ENCODE measurements at regions not wholly inside any gene's neighbourhood (a gene's known extent, or its start where the extent isn't known, plus 50 kb on each side); places are given as distances from the start of the nearest gene placed in this dataset.
A peak's percentile ranks its signal among the peaks of the same experiment; 100 is the strongest.

GRCh38 chr3:144235489-144235888 lies 263.9 kb downstream of the DIPK2A start:
- DNase-seq = no peak

GRCh38 chr3:144237351-144237750 lies 265.7 kb downstream of the DIPK2A start:
- DNase-seq = no peak

- no peak for DNase-seq
Measured at GRCh38 chr3:144241404-144241803, 269.8 kb downstream of the DIPK2A start.

- no peak for DNase-seq
Measured at GRCh38 chr3:144242747-144243146, 271.1 kb downstream of the DIPK2A start.

- no peak for DNase-seq
Measured at GRCh38 chr3:144244662-144245061, 273.0 kb downstream of the DIPK2A start.

- no peak for DNase-seq
Measured at GRCh38 chr3:144252896-144253295, 281.3 kb downstream of the DIPK2A start.

GRCh38 chr3:144257381-144257780 lies 285.8 kb downstream of the DIPK2A start:
- no peak for DNase-seq

- DNase-seq = no peak
Measured at GRCh38 chr3:144259267-144259666, 287.6 kb downstream of the DIPK2A start.

- DNase-seq = no peak
Measured at GRCh38 chr3:144263706-144264105, 292.1 kb downstream of the DIPK2A start.

GRCh38 chr3:144264350-144264749 lies 292.7 kb downstream of the DIPK2A start:
- no peak for DNase-seq

GRCh38 chr3:144264794-144265193 lies 293.2 kb downstream of the DIPK2A start:
- no peak for DNase-seq

GRCh38 chr3:144265542-144266100 lies 294.0 kb downstream of the DIPK2A start:
- no peak for DNase-seq

GRCh38 chr3:144270100-144270499 lies 298.5 kb downstream of the DIPK2A start:
- DNase-seq = no peak

GRCh38 chr3:144272680-144273079 lies 301.1 kb downstream of the DIPK2A start:
- peak; percentile 30 for DNase-seq

- no peak for DNase-seq
Measured at GRCh38 chr3:144273601-144274000, 302.0 kb downstream of the DIPK2A start.

GRCh38 chr3:144275005-144275404 lies 303.4 kb downstream of the DIPK2A start:
- no peak for DNase-seq

- no peak for DNase-seq
Measured at GRCh38 chr3:144282313-144282712, 310.7 kb downstream of the DIPK2A start.

GRCh38 chr3:144286235-144286910 lies 314.8 kb downstream of the DIPK2A start:
- DNase-seq = no peak

GRCh38 chr3:144287001-144287400 lies 315.4 kb downstream of the DIPK2A start:
- DNase-seq = no peak

- DNase-seq = no peak
Measured at GRCh38 chr3:144289057-144289456, 317.4 kb downstream of the DIPK2A start.

GRCh38 chr3:144294659-144295538 lies 323.3 kb downstream of the DIPK2A start:
- no peak for DNase-seq

GRCh38 chr3:144295613-144296012 lies 324.0 kb downstream of the DIPK2A start:
- DNase-seq = no peak

GRCh38 chr3:144296808-144297207 lies 325.2 kb downstream of the DIPK2A start:
- no peak for DNase-seq

GRCh38 chr3:144301863-144302262 lies 330.2 kb downstream of the DIPK2A start:
- no peak for DNase-seq
